ENCODE measurements at regions not wholly inside any gene's neighbourhood (a gene's known extent, or its start where the extent isn't known, plus 50 kb on each side); places are given as distances from the start of the nearest gene placed in this dataset.

- intact Hi-C loops (cut with micrococcal nuclease): no loop called here
- no peaks in the 10 kb centered on the region for H3K27me3 Mint-ChIP-seq
- no peaks in the 10 kb centered on the region for H3K4me1 ChIP-seq (ENCODE audit: control insufficient read depth in 2 of 2, insufficient read depth in 2 of 2, low read length in 2 of 2)
- peaks cover 0 to 15% (median 0%) of the 10 kb centered on the region in 11 donors for H3K9me3 Mint-ChIP-seq
- H3K4me1 Mint-ChIP-seq: no peaks in the 10 kb centered on the region
- no peak for DNase-seq
- H3K36me3 Mint-ChIP-seq: no peaks in the 10 kb centered on the region
- no peak overlapping the region for H3K27ac ChIP-seq (ENCODE audit: low read depth, low read length)
- POLR2A ChIA-PET: no interaction called here
- CTCF ChIA-PET: no interaction called here
- no peak overlapping the region for H3K27ac Mint-ChIP-seq
- H3K9me3 ChIP-seq (ENCODE audit: control insufficient read depth in 2 of 3, low read length in 3 of 3): no peaks in the 10 kb centered on the region
- no peak overlapping the region for H3K4me3 Mint-ChIP-seq
- H3K27me3 ChIP-seq (ENCODE audit: control insufficient read depth in 2 of 2, insufficient read depth in 2 of 2, low read length in 2 of 2): no peaks in the 10 kb centered on the region
- H3K4me3 ChIP-seq (ENCODE audit: low read length): no peak overlapping the region
- no peaks in the 10 kb centered on the region for H3K36me3 ChIP-seq (ENCODE audit: control insufficient read depth in 2 of 3, insufficient read depth in 3 of 3, low read length in 3 of 3)
- ATAC-seq: no peak
These were observed 938.7 kb upstream of the PHF14 start for GRCh38 chr7:10034843-10035556.

GRCh38 chr7:10036693-10037092, 937.0 kb upstream of the PHF14 start:
- Mint-ChIP-seq H3K36me3 (no peaks in the 10 kb centered on the region), H3K9me3 (peaks cover 0 to 15% (median 0%) of the 10 kb centered on the region in 11 donors), H3K4me3 (no peak overlapping the region), H3K4me1 (no peaks in the 10 kb centered on the region), H3K27me3 (no peaks in the 10 kb centered on the region), H3K27ac (no peak overlapping the region)
- Histone ChIP-seq H3K9me3 (ENCODE audit: control insufficient read depth in 2 of 3, low read length in 3 of 3) (no peaks in the 10 kb centered on the region), H3K27me3 (ENCODE audit: control insufficient read depth in 2 of 2, insufficient read depth in 2 of 2, low read length in 2 of 2) (no peaks in the 10 kb centered on the region), H3K36me3 (ENCODE audit: control insufficient read depth in 2 of 3, insufficient read depth in 3 of 3, low read length in 3 of 3) (no peaks in the 10 kb centered on the region), H3K4me3 (ENCODE audit: low read length) (no peak overlapping the region), H3K27ac (ENCODE audit: low read depth, low read length) (no peak overlapping the region), H3K4me1 (ENCODE audit: control insufficient read depth in 2 of 2, insufficient read depth in 2 of 2, low read length in 2 of 2) (no peaks in the 10 kb centered on the region)
- ChIA-PET POLR2A (no interaction called here), CTCF (no interaction called here)
- intact Hi-C loops (cut with micrococcal nuclease): no loop called here
- DNase-seq: no peak
- ATAC-seq: no peak

GRCh38 chr7:10038351-10038750, 935.3 kb upstream of the PHF14 start:
- Mint-ChIP-seq H3K36me3 (no peaks in the 10 kb centered on the region), H3K4me3 (no peak overlapping the region), H3K27ac (no peak overlapping the region), H3K27me3 (no peaks in the 10 kb centered on the region), H3K9me3 (peaks cover 0 to 17% (median 0%) of the 10 kb centered on the region in 11 donors), H3K4me1 (no peaks in the 10 kb centered on the region)
- DNase-seq (no peak), ATAC-seq (no peak)
- ChIA-PET POLR2A (no interaction called here), CTCF (no interaction called here)
- no peaks in the 10 kb centered on the region for H3K9me3 ChIP-seq (ENCODE audit: control insufficient read depth in 2 of 3, low read length in 3 of 3)
- no peaks in the 10 kb centered on the region for H3K4me1 ChIP-seq (ENCODE audit: control insufficient read depth in 2 of 2, insufficient read depth in 2 of 2, low read length in 2 of 2)
- no peak overlapping the region for H3K4me3 ChIP-seq (ENCODE audit: low read length)
- intact Hi-C loops (cut with micrococcal nuclease): no loop called here
- H3K27ac ChIP-seq (ENCODE audit: low read depth, low read length): no peak overlapping the region
- no peaks in the 10 kb centered on the region for H3K36me3 ChIP-seq (ENCODE audit: control insufficient read depth in 2 of 3, insufficient read depth in 3 of 3, low read length in 3 of 3)
- no peaks in the 10 kb centered on the region for H3K27me3 ChIP-seq (ENCODE audit: control insufficient read depth in 2 of 2, insufficient read depth in 2 of 2, low read length in 2 of 2)

DNA sequence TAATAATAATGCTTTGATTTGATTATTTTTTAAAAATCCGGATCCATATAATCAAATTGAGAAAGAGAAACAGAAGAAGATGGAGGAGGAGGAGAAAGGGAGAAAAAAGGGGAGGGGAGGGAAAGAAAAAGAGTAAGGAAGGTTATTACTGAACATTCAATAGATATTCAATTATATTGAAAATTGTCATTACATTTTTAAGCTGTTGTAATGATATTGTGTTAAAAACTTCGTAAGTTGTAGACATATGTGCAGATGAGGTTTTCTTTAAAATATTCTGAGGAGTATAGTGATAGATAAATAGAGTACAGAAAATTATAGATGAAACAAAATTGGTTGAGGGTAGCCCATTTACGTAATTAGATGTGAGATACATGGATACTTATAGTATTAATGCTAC, 933.0 kb upstream of the PHF14 start:
- POLR2A ChIA-PET: interaction anchor here (0.8 kb wide), 1 partner anchor 1609 kb away, joined by 5 read pairs; no protein-coding TSS in a partner anchor
- Mint-ChIP-seq H3K27me3 (no peaks in the 10 kb centered on the region), H3K4me1 (no peaks in the 10 kb centered on the region), H3K36me3 (no peaks in the 10 kb centered on the region), H3K9me3 (peaks cover 0 to 7% (median 0%) of the 10 kb centered on the region in 11 donors), H3K27ac (no peak overlapping the region), H3K4me3 (no peak overlapping the region)
- ATAC-seq (no peak), DNase-seq (no peak)
- H3K4me1 ChIP-seq (ENCODE audit: control insufficient read depth in 2 of 2, insufficient read depth in 2 of 2, low read length in 2 of 2): no peaks in the 10 kb centered on the region
- H3K9me3 ChIP-seq (ENCODE audit: control insufficient read depth in 2 of 3, low read length in 3 of 3): no peaks in the 10 kb centered on the region
- no peaks in the 10 kb centered on the region for H3K36me3 ChIP-seq (ENCODE audit: control insufficient read depth in 2 of 3, insufficient read depth in 3 of 3, low read length in 3 of 3)
- intact Hi-C loops (cut with micrococcal nuclease): no loop called here
- H3K27ac ChIP-seq (ENCODE audit: low read depth, low read length): no peak overlapping the region
- CTCF ChIA-PET: no interaction called here
- H3K4me3 ChIP-seq (ENCODE audit: low read length): no peak overlapping the region
- H3K27me3 ChIP-seq (ENCODE audit: control insufficient read depth in 2 of 2, insufficient read depth in 2 of 2, low read length in 2 of 2): no peaks in the 10 kb centered on the region

GRCh38 chr7:10070899-10071298, 902.8 kb upstream of the PHF14 start:
- CTCF ChIA-PET: no interaction called here
- H3K36me3 ChIP-seq (ENCODE audit: control insufficient read depth in 2 of 3, insufficient read depth in 3 of 3, low read length in 3 of 3): no peaks in the 10 kb centered on the region
- no peak for DNase-seq
- no peak overlapping the region for H3K27ac Mint-ChIP-seq
- H3K27ac ChIP-seq (ENCODE audit: low read depth, low read length): no peak overlapping the region
- H3K9me3 ChIP-seq (ENCODE audit: control insufficient read depth in 2 of 3, low read length in 3 of 3): no peaks in the 10 kb centered on the region
- POLR2A ChIA-PET: no interaction called here
- H3K4me1 Mint-ChIP-seq: no peaks in the 10 kb centered on the region
- no peak overlapping the region for H3K4me3 Mint-ChIP-seq
- no peak overlapping the region for H3K4me3 ChIP-seq (ENCODE audit: low read length)
- H3K27me3 ChIP-seq (ENCODE audit: control insufficient read depth in 2 of 2, insufficient read depth in 2 of 2, low read length in 2 of 2): no peaks in the 10 kb centered on the region
- peaks cover 0 to 18% (median 2%) of the 10 kb centered on the region in 11 donors for H3K9me3 Mint-ChIP-seq
- H3K4me1 ChIP-seq (ENCODE audit: control insufficient read depth in 2 of 2, insufficient read depth in 2 of 2, low read length in 2 of 2): no peaks in the 10 kb centered on the region
- ATAC-seq: no peak
- H3K36me3 Mint-ChIP-seq: no peaks in the 10 kb centered on the region
- H3K27me3 Mint-ChIP-seq: no peaks in the 10 kb centered on the region
- intact Hi-C loops (cut with micrococcal nuclease): no loop called here

DNA sequence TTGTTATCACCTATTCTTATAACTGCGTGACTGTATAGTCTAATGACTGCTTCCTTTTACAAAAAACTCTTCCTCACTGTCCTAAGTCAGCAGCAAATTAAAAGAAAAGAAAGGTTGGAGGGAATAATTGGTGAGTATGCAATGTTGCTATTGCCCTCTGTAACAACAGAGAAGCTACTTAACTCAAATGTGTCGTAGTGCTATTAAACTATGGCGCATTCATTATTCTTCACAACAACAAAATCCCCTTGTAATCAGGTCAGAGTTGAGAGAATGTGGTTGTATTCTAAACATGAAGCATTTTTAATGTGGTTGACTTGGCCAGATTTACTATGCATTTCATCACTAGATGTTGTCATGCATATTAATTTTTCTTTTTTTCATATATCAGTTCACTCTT, 897.8 kb upstream of the PHF14 start:
- CTCF ChIA-PET: no interaction called here
- H3K4me1 ChIP-seq (ENCODE audit: control insufficient read depth in 2 of 2, insufficient read depth in 2 of 2, low read length in 2 of 2): no peaks in the 10 kb centered on the region
- H3K4me1 Mint-ChIP-seq: no peaks in the 10 kb centered on the region

GRCh38 chr7:10076660-10077300, 896.9 kb upstream of the PHF14 start:
- intact Hi-C loops (cut with micrococcal nuclease): no loop called here
- peaks cover 0 to 10% (median 2%) of the 10 kb centered on the region in 11 donors for H3K9me3 Mint-ChIP-seq
- ChIA-PET POLR2A (no interaction called here), CTCF (no interaction called here)
- no peak overlapping the region for H3K27ac Mint-ChIP-seq
- H3K4me1 Mint-ChIP-seq: no peaks in the 10 kb centered on the region
- H3K4me3 Mint-ChIP-seq: no peak overlapping the region
- no peaks in the 10 kb centered on the region for H3K4me1 ChIP-seq (ENCODE audit: control insufficient read depth in 2 of 2, insufficient read depth in 2 of 2, low read length in 2 of 2)
- no peaks in the 10 kb centered on the region for H3K27me3 Mint-ChIP-seq
- ATAC-seq: no peak
- no peaks in the 10 kb centered on the region for H3K9me3 ChIP-seq (ENCODE audit: control insufficient read depth in 2 of 3, low read length in 3 of 3)
- no peaks in the 10 kb centered on the region for H3K27me3 ChIP-seq (ENCODE audit: control insufficient read depth in 2 of 2, insufficient read depth in 2 of 2, low read length in 2 of 2)
- H3K36me3 Mint-ChIP-seq: no peaks in the 10 kb centered on the region
- H3K4me3 ChIP-seq (ENCODE audit: low read length): no peak overlapping the region
- no peaks in the 10 kb centered on the region for H3K36me3 ChIP-seq (ENCODE audit: control insufficient read depth in 2 of 3, insufficient read depth in 3 of 3, low read length in 3 of 3)
- DNase-seq: no peak
- no peak overlapping the region for H3K27ac ChIP-seq (ENCODE audit: low read depth, low read length)

More for the DNA sequence above, 897.8 kb upstream of the PHF14 start:
- H3K27ac ChIP-seq (ENCODE audit: low read depth, low read length): no peak overlapping the region
- no peak overlapping the region for H3K4me3 ChIP-seq (ENCODE audit: low read length)
- H3K27me3 ChIP-seq (ENCODE audit: control insufficient read depth in 2 of 2, insufficient read depth in 2 of 2, low read length in 2 of 2): no peaks in the 10 kb centered on the region
- H3K9me3 ChIP-seq (ENCODE audit: control insufficient read depth in 2 of 3, low read length in 3 of 3): no peaks in the 10 kb centered on the region
- ATAC-seq: no peak
- Mint-ChIP-seq H3K27me3 (no peaks in the 10 kb centered on the region), H3K4me3 (no peak overlapping the region), H3K36me3 (no peaks in the 10 kb centered on the region), H3K9me3 (peaks cover 0 to 10% (median 2%) of the 10 kb centered on the region in 11 donors), H3K27ac (no peak overlapping the region)
- no peaks in the 10 kb centered on the region for H3K36me3 ChIP-seq (ENCODE audit: control insufficient read depth in 2 of 3, insufficient read depth in 3 of 3, low read length in 3 of 3)
- POLR2A ChIA-PET: no interaction called here
- DNase-seq: no peak
- intact Hi-C loops (cut with micrococcal nuclease): no loop called here

Measured in naive thymus-derived CD4-positive, alpha-beta T cell (primary cell).